Coronary artery (tissue), 2 donors: ENCODE measurements at regions not wholly inside any gene's neighbourhood (a gene's known extent, or its start where the extent isn't known, plus 50 kb on each side); places are given as distances from the start of the nearest gene placed in this dataset.

Experiments
- DNase-seq: peaks from one replicate; pipeline ENCODE4 v3.0.0-alpha.2; 2017; ENCODE audit warnings: low spot score
- H3K27ac ChIP-seq, 2 donors: fragments of 200-600 bp; sonication (generic); one replicate each; pipeline ENCODE4 v1.5.1; 2016 to 2019
- H3K4me3 ChIP-seq: fragments of 200-600 bp; sonication (generic); 2 replicates; pipeline ENCODE4 v1.5.1; 2016; ENCODE audit warnings: mild to moderate bottlenecking, moderate library complexity
- CTCF ChIP-seq: fragments of 200-600 bp; sonication (generic); IDR thresholded peaks from one replicate; pipeline ENCODE4 v1.5.1; 2019; ENCODE audit warnings: antibody characterized with exemption

- DNase-seq, result no peak
- Histone ChIP-seq H3K4me3 (no peak overlapping the region), H3K27ac (no peak overlapping the region)
- TF ChIP-seq CTCF, result no peak
These were observed 241.1 kb downstream of the SPTSSA start for GRCh38 chr14:34220921-34221320.

- no peak overlapping the region for H3K4me3 ChIP-seq
These were observed 241.7 kb downstream of the SPTSSA start for GRCh38 chr14:34220378-34220706.

GRCh38 chr14:34219661-34220377, 242.2 kb downstream of the SPTSSA start:
- Histone ChIP-seq H3K27ac (no peak overlapping the region), H3K4me3 (no peak overlapping the region)
- DNase-seq, result no peak
- TF ChIP-seq CTCF, result no peak

More at GRCh38 chr14:34220378-34220706, 241.7 kb downstream of the SPTSSA start:
- TF ChIP-seq CTCF, result no peak
- DNase-seq, result no peak
- H3K27ac ChIP-seq, result no peak overlapping the region

GRCh38 chr14:34218881-34219280, 243.2 kb downstream of the SPTSSA start:
- DNase-seq, result no peak
- TF ChIP-seq CTCF, result no peak
- no peak overlapping the region for H3K27ac ChIP-seq
- no peak overlapping the region for H3K4me3 ChIP-seq

GRCh38 chr14:34214961-34215360, 247.1 kb downstream of the SPTSSA start:
- TF ChIP-seq CTCF, result no peak
- no peak for DNase-seq
- Histone ChIP-seq H3K4me3 (no peak overlapping the region), H3K27ac (no peak overlapping the region)

GRCh38 chr14:34213332-34213731, 248.7 kb downstream of the SPTSSA start:
- DNase-seq, result no peak
- Histone ChIP-seq H3K27ac (no peak overlapping the region), H3K4me3 (no peak overlapping the region)
- no peak for TF ChIP-seq CTCF

- Histone ChIP-seq H3K4me3 (no peak overlapping the region), H3K27ac (no peak overlapping the region)
- no peak for TF ChIP-seq CTCF
- no peak for DNase-seq
These were observed 249.7 kb downstream of the SPTSSA start for GRCh38 chr14:34212172-34212929.
